HL-60 (cell line): ENCODE measurements at regions not wholly inside any gene's neighbourhood (a gene's known extent, or its start where the extent isn't known, plus 50 kb on each side); places are given as distances from the start of the nearest gene placed in this dataset.

ENCODE experiments used
- DNase-seq, 2 experiments: peaks; one replicate each; pipeline ENCODE4 v3.0.0-alpha.2; 2010 to 2020; ENCODE audit warnings: low read depth in 1 of 2, low spot score in 1 of 2
- H3K27ac ChIP-seq: fragments of 250-450 bp; sonication (Bioruptor Pico); replicated peaks from 2 replicates; pipeline ENCODE4 v1.5.1; 2020; ENCODE audit warnings: mild to moderate bottlenecking, moderate library complexity
- H3K27me3 ChIP-seq: fragments of 250-450 bp; sonication (Bioruptor Pico); 2 replicates; pipeline ENCODE4 v1.5.1; 2021; ENCODE audit warnings: mild to moderate bottlenecking, moderate library complexity; ENCODE audit not compliant: insufficient read depth, poor library complexity, severe bottlenecking
- H3K4me3 ChIP-seq: replicated peaks from 2 replicates; pipeline ENCODE4 v1.5.1; 2011; ENCODE audit warnings: mild to moderate bottlenecking, control low read depth, low read length; ENCODE audit not compliant: insufficient read depth
- CTCF ChIP-seq: IDR thresholded peaks from one replicate; pipeline ENCODE4 v1.5.1; 2011; ENCODE audit warnings: low read length, control low read depth, inconsistent platforms; ENCODE audit not compliant: insufficient read depth
- GABPA ChIP-seq: IDR thresholded peaks from 2 replicates; pipeline ENCODE4 v1.6.1; 2012; ENCODE audit warnings: low read depth
- POLR2AphosphoS5 ChIP-seq: IDR thresholded peaks from 2 replicates; pipeline ENCODE4 v1.6.1; 2012; ENCODE audit warnings: low read depth
- REST ChIP-seq: IDR thresholded peaks from 2 replicates; pipeline ENCODE4 v1.6.1; 2012; ENCODE audit warnings: low read depth; ENCODE audit not compliant: insufficient replicate concordance
- SPI1 ChIP-seq: IDR thresholded peaks from 2 replicates; pipeline ENCODE4 v1.6.1; 2012; ENCODE audit warnings: low read depth, mild to moderate bottlenecking, borderline replicate concordance

GRCh38 chr2:204321027-204321800 lies 224.1 kb upstream of the PARD3B start:
- TF ChIP-seq CTCF (no peak), REST (no peak), POLR2AphosphoS5 (no peak), SPI1 (no peak)
- Histone ChIP-seq H3K4me3 (no peak overlapping the region), H3K27me3 (no peaks in the 10 kb centered on the region), H3K27ac (no peak overlapping the region)
- DNase-seq, result no peak

- no peak for TF ChIP-seq SPI1
- TF ChIP-seq POLR2AphosphoS5, result no peak
- TF ChIP-seq CTCF, result no peak
- no peak for TF ChIP-seq REST
- no peak for TF ChIP-seq GABPA
- DNase-seq, result no peak
- H3K4me3 ChIP-seq, result no peak overlapping the region
- no peaks in the 10 kb centered on the region for H3K27me3 ChIP-seq
- no peak overlapping the region for H3K27ac ChIP-seq
These were observed 223.1 kb upstream of the PARD3B start for GRCh38 chr2:204321910-204322751.

GRCh38 chr2:204325468-204325867 lies 219.8 kb upstream of the PARD3B start:
- TF ChIP-seq CTCF (peak; percentile 57), GABPA (no peak)

More at GRCh38 chr2:204325468-204325867, 219.8 kb upstream of the PARD3B start:
- no peak overlapping the region for H3K4me3 ChIP-seq
- H3K27me3 ChIP-seq, result no peaks in the 10 kb centered on the region
- H3K27ac ChIP-seq, result no peak overlapping the region
- peak; percentile 47 to 58 for DNase-seq
